ENCODE measurements at regions not wholly inside any gene's neighbourhood (a gene's known extent, or its start where the extent isn't known, plus 50 kb on each side); places are given as distances from the start of the nearest gene placed in this dataset.
"Not testable (repeated sequence)": the region's sequence is repeated elsewhere in the genome, so short reads cannot be mapped to it uniquely, and the experiment has no call there.

DNA sequence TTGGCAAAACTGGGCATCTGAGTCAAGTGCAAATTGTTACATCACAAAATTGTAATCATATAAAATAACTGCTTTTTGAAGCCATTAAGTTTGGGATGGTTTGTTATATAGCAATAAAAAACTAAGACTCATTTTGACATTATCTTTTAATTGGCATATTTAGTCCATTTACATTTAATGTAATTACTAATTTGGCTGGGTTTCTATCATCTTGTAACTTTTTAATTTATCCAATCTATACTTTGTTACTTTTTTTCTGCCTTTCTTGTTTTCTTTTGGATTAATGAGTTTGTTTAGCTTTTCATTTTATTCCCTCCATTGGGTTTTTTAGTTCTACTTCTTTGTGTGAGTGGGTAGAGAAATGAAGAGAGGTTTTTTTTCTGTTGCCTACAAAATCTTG lies 76.3 kb downstream of the DRAM2 start:
- DNase-seq, result no peak

DNA sequence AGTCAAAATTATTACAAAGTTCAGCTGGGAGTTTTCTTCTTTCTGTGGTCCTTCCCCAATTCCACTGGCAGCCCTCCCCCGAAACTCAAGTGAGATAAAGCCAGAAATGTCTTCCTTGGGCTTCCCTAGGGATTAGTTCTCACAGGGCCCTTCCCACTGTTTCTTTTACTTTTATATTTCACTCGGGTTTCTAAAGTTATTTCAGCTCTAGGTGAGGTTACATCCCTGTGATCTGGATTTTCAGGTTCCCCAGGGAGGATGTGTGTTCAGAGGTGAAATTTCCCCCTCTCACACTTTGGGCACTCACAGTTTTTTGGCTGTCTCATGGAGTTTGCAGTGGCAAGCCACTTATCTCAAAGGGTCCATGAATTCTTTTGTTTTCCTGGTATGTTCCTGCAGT lies 77.3 kb downstream of the DRAM2 start:
- no peak for DNase-seq

DNA sequence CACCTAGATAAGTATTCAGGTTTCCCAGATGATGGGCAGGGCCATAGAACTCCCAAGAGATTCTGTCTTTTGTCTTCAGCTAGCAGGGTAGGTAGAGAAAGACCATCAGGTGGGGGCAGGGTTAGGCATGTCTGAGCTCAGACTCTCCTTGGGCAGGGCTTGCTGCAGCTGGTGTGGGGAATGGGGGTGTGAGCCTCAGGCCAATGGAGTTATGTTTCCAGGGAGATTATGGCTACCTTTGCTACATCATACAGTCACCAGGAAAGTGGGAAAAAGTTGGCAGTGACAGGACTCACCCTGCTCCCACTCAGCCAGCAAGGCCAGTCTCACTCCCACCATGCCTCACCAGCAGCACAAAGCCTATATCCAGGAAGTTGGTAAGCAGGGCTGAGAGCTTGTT lies 77.8 kb downstream of the DRAM2 start:
- DNase-seq, result no peak

DNA sequence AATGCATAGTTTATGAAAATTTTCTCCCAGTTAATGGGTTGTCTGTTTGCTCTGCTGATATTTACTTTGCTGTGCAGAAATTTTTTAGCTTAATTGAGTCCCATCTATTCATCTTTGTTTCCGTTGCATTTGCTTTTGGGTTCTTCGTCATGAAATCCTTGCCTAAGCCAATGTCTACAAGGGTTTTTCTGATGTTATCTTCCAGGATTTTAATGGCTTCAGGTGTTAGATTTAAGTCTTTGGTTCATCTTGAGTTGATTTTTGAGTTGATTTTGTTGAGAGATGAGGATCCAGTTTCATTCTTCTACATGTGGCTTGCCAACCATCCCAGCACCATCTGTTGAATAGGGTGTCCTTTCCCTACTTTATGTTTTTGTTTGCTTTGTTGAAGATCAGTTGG lies 85.2 kb downstream of the DRAM2 start:
- DNase-seq, result no peak

DNA sequence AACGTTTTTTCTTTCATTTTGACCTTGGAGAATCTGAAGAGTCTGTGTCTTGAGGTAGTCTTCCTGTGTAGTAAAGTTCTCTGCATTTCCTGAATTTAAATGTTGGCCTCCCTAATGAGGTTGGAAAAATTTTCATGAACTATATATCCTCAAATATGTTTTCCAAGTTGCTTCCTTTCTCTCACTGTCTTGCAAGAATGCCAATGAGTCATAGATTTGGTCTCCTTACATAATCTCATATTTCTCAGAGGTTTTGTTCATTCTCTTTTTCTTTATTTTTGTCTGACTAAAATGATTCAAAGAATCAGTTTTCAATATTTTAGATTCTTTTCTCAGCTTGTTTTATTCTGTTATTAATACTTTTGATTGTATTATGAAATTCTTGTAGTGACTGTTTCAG lies 87.6 kb downstream of the DRAM2 start:
- no peak for DNase-seq

DNA sequence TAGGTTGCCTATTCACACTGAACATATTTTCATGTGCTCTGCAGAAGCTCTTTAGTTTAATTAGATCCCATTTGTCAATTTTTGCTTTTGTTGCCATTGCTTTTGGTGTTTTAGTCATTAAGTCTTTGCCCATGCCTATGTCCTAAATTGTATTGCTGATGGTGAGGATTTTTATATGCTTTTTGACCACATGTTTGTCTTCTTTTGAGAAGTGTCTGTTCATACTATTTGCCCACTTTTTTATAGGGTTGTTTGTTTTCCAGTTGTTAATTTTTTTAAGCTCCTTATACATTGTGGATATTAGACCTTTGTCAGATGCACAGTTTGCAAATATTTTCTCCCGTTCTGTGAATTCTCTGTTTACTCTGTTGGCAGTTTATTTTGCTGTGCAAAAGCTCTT lies 84.5 kb upstream of the LRIF1 start:
- DNase-seq, result not testable (repeated sequence)

DNA sequence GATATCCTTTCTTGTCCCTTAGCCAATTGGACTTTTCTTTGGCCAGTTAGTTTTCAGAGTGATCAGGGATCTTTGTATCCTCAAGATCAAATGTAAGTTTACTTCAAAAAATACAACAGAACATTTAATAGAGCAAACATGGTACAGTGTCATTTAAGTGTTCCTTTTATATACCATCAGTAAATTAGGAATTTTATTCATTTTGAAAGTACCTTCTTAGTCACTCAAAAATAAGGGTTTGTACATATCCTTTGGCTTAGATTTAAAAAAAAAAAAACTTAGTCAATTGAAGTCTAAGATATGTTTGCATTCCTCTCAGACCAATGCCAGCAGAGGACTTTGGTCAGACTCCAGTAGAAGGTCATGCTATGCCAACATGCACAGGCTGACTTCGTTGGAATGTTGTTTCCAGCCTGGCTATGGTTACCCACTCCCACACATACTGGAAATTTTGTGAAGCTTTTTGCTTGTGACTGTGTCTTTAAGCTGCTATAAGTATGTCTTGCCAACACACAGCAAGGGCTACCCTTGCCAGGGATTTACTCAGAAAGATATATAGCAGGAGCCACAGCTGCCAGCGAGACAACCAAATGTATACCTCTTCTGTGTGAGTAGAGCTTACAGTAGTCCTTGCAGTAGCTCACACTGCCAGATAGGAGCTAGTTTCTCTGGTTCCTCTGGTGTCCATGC lies 81.5 kb upstream of the LRIF1 start:
- DNase-seq, result no peak

DNA sequence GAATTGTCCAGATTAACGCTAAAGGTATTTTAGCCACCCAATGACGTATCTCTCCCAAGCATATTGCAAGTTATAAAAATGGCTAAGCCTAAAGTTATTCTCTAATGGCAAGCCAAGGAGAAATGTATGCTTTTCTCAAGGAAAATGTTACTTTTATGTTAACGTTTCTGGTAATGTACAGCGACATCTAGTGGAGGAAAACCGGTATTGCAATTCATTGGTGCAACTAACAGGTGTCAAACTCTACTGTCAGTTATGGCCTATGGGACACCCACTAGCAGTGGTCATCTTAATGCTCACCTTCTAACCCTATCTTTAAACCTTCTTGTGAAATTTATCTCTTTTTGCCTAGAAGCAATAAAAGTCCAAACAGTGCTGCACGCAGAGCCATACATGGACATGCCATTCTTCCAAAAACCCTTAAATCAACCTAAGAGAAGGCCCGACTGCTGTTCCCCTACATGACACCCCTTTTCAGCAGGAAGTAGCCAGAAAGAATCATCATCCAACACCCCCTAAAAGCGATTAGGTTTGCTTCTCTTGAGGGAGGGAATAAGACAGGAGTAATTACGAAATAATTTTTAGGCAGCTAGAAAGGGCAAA lies 68.7 kb upstream of the LRIF1 start:
- DNase-seq, result peak; percentile 32

DNA sequence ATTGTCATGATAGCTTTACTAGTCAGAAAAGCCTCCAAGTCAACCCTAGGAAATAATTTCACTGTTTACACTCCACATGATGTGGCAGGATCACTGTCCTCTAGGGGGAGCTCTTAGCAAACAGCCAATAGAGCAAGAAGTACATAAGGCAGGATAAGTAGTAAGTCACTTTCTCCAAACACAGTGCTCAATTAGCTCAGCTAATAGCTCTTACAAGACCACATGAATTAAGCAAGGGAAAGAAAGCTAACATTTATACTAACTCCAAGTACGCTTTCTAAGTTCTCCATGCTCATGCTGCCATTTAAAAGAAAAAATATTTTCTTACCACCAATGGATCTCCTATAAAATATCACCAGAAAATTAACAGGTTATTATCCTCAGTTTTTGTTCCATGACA lies 66.9 kb upstream of the LRIF1 start:
- DNase-seq, result peak; percentile 29

DNA sequence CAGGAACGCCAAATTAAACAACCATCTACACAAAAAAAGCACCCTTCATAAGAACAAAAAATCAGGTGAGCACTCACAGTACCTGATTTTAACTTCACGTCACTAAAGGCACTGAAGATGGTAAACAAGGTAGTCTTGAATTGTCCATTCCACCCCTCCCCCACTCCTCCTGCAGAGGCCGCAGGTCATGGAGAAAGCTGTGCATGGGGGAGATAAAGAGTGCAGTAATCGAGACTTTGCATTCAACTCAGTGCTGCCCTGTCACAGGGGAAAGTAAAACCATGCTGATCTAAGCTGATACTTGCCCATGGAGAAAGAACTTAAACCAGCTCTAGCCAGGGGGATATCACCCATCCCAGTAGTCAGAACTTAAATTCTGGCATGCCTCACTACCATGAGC lies 61.4 kb upstream of the LRIF1 start:
- DNase-seq, result no peak

DNA sequence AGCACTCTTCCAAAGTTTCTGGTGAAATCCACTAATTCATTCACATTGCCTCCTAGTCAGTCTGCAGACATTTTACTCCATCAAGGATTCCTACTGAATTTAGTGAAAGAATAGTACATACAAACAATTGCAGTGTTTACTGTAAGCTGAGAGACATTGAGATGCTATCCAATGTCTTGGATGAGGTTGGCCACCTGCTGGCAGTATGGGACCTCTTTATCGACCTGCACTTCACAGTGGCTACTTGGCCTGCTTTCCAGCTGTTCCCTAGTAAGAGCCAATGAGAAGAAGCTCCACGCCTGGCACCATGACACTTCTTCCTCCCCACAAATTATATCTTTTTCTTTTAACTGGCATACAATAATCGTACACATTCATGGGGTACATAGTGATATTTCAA lies 51.5 kb upstream of the LRIF1 start:
- DNase-seq, result no peak
